ENCODE measurements at regions not wholly inside any gene's neighbourhood (a gene's known extent, or its start where the extent isn't known, plus 50 kb on each side); places are given as distances from the start of the nearest gene placed in this dataset.

DNA sequence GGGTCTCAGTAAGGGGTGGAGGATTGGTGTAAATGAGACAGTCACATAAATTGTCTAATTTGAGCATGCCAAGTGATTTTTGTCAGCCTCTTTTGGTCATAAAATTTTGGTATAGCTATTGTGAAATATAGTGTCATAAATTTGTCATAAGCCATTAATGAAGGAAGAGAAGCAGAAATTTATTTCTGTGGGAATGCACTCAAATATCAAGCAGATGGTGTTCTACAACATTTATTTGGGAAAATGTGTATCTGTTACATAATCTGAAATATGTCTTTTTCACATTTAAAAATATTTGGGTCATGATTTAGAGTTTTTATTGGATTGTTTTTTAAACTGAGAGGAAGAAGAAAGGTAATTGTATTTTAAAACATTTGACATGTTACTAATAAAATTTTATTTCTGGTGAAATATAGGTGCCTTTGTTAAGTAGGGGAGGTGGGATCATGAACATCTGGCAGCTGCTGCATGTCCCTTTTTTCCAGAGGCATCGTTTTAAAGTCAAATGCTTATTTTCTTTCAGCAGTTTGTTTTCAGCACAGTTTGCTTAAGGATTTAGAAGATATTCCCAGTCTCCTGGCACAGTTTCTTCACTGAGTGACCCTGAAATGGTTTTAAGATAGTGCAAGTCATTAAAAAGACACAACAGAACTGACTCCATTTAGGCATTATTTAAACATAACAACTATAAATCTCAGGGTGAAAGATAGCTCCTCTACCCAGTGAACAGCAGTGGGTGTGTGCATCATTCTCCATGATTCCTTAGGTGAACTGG, 371.7 kb downstream of the SNAPC1 start:
- H3K4me1 ChIP-seq (ENCODE audit: insufficient read depth, low read length), result no peaks in the 10 kb centered on the region
- intact Hi-C loops (cut with micrococcal nuclease; ENCODE audit: unreplicated experiment), result no loop called here
- no peaks in the 10 kb centered on the region for H3K79me2 ChIP-seq (ENCODE audit: insufficient read depth, low read length)
- no peaks in the 10 kb centered on the region for H4K20me1 ChIP-seq (ENCODE audit: insufficient read depth, low read length)
- no peaks in the 10 kb centered on the region for H3K36me3 ChIP-seq (replicated peaks in 1 of 2; ENCODE audit: control insufficient read depth in 1 of 2, insufficient read depth in 2 of 2, low read length in 2 of 2)
- in situ Hi-C loops (cut with HindIII; ENCODE audit: extremely low pct_ligation_motif_present, low pct_unique_long_range_greater_than_20kb), result no loop called here
- H3K4me2 ChIP-seq (ENCODE audit: low read depth, low read length), result no peak overlapping the region
- WGBS (ENCODE audit: low lambda C conversion rate), result 0% methylated on average over 1 of the region's 1 CpG
- no peak for ATAC-seq
- H3K27ac ChIP-seq (ENCODE audit: extremely low read length, insufficient read depth, low read length), result no peak overlapping the region
- CTCF ChIA-PET (ENCODE audit: low intra/inter-chr PET ratio, low total read pairs), result no interaction called here
- TF ChIP-seq, protein P1, sequence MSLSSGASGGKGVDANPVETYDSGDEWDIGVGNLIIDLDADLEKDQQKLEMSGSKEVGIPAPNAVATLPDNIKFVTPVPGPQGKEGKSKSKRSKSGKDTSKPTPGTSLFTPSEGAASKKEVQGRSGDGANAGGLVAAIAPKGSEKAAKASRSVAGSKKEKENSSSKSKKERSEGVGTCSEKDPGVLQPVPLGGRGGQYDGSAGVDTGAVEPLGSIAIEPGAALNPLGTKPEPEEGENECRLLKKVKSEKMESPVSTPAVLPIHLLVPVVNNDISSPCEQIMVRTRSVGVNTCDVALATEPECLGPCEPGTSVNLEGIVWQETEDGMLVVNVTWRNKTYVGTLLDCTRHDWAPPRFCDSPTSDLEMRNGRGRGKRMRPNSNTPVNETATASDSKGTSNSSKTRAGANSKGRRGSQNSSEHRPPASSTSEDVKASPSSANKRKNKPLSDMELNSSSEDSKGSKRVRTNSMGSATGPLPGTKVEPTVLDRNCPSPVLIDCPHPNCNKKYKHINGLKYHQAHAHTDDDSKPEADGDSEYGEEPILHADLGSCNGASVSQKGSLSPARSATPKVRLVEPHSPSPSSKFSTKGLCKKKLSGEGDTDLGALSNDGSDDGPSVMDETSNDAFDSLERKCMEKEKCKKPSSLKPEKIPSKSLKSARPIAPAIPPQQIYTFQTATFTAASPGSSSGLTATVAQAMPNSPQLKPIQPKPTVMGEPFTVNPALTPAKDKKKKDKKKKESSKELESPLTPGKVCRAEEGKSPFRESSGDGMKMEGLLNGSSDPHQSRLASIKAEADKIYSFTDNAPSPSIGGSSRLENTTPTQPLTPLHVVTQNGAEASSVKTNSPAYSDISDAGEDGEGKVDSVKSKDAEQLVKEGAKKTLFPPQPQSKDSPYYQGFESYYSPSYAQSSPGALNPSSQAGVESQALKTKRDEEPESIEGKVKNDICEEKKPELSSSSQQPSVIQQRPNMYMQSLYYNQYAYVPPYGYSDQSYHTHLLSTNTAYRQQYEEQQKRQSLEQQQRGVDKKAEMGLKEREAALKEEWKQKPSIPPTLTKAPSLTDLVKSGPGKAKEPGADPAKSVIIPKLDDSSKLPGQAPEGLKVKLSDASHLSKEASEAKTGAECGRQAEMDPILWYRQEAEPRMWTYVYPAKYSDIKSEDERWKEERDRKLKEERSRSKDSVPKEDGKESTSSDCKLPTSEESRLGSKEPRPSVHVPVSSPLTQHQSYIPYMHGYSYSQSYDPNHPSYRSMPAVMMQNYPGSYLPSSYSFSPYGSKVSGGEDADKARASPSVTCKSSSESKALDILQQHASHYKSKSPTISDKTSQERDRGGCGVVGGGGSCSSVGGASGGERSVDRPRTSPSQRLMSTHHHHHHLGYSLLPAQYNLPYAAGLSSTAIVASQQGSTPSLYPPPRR (CRISPR knock-in tag; IDR thresholded peaks at IDR 0.05; ENCODE audit: borderline replicate concordance), result no peak
- TF ChIP-seq AGO1 (IDR thresholded peaks at IDR 0.05; ENCODE audit: low read depth, low read length, poor library complexity, severe bottlenecking), result no peak
- TF ChIP-seq ZNF12 (CRISPR knock-in tag; IDR thresholded peaks at IDR 0.05), result no peak
- TF ChIP-seq AHR (CRISPR knock-in tag; IDR thresholded peaks at IDR 0.05), result no peak
- TF ChIP-seq ZBTB20 (CRISPR knock-in tag; IDR thresholded peaks at IDR 0.05; ENCODE audit: borderline replicate concordance, low read depth), result no peak
- TF ChIP-seq SMC3 (IDR thresholded peaks at IDR 0.05; ENCODE audit: low read length), result no peak
- TF ChIP-seq, protein P2, sequence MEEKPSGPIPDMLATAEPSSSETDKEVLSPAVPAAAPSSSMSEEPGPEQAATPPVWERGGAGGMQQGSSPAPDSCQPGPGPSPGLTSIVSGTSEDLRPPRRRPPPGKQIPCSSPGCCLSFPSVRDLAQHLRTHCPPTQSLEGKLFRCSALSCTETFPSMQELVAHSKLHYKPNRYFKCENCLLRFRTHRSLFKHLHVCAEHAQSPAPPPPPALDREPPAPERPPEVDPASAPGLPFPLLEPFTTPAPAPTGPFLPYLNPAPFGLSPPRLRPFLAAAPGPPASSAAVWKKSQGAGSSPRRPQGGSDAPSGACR (CRISPR knock-in tag; IDR thresholded peaks at IDR 0.05), result no peak
- TF ChIP-seq EHMT2 (IDR thresholded peaks at IDR 0.05; ENCODE audit: borderline replicate concordance, low read depth, low read length), result no peak
- TF ChIP-seq ZNF773 (CRISPR knock-in tag; IDR thresholded peaks at IDR 0.05; ENCODE audit: borderline replicate concordance), result no peak
- no peak for TF ChIP-seq ZNF10 (CRISPR knock-in tag; IDR thresholded peaks at IDR 0.05; ENCODE audit: borderline replicate concordance, low read depth)
- no peak for TF ChIP-seq ERF (CRISPR knock-in tag; IDR thresholded peaks at IDR 0.05)
- no peak for TF ChIP-seq ZNF672 (CRISPR knock-in tag; IDR thresholded peaks at IDR 0.05)
- TF ChIP-seq, protein P3, sequence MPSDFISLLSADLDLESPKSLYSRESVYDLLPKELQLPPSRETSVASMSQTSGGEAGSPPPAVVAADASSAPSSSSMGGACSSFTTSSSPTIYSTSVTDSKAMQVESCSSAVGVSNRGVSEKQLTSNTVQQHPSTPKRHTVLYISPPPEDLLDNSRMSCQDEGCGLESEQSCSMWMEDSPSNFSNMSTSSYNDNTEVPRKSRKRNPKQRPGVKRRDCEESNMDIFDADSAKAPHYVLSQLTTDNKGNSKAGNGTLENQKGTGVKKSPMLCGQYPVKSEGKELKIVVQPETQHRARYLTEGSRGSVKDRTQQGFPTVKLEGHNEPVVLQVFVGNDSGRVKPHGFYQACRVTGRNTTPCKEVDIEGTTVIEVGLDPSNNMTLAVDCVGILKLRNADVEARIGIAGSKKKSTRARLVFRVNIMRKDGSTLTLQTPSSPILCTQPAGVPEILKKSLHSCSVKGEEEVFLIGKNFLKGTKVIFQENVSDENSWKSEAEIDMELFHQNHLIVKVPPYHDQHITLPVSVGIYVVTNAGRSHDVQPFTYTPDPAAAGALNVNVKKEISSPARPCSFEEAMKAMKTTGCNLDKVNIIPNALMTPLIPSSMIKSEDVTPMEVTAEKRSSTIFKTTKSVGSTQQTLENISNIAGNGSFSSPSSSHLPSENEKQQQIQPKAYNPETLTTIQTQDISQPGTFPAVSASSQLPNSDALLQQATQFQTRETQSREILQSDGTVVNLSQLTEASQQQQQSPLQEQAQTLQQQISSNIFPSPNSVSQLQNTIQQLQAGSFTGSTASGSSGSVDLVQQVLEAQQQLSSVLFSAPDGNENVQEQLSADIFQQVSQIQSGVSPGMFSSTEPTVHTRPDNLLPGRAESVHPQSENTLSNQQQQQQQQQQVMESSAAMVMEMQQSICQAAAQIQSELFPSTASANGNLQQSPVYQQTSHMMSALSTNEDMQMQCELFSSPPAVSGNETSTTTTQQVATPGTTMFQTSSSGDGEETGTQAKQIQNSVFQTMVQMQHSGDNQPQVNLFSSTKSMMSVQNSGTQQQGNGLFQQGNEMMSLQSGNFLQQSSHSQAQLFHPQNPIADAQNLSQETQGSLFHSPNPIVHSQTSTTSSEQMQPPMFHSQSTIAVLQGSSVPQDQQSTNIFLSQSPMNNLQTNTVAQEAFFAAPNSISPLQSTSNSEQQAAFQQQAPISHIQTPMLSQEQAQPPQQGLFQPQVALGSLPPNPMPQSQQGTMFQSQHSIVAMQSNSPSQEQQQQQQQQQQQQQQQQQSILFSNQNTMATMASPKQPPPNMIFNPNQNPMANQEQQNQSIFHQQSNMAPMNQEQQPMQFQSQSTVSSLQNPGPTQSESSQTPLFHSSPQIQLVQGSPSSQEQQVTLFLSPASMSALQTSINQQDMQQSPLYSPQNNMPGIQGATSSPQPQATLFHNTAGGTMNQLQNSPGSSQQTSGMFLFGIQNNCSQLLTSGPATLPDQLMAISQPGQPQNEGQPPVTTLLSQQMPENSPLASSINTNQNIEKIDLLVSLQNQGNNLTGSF (CRISPR knock-in tag; IDR thresholded peaks at IDR 0.05), result no peak
- TF ChIP-seq SMYD3 (CRISPR knock-in tag; IDR thresholded peaks at IDR 0.05), result no peak
- no peak overlapping the region for H2AFZ ChIP-seq (ENCODE audit: low read length)
- BruUV-seq (replicated peaks), result no TSS peak
- POLR2A ChIA-PET, result interaction anchor here (0.6 kb wide), 1 partner anchor 78 kb away, joined by 3 read pairs; no protein-coding TSS in a partner anchor
- no peak for DNase-seq (ENCODE audit: low spot score)
- no peak overlapping the region for H3K4me3 ChIP-seq (replicated peaks in 1 of 3; ENCODE audit: insufficient read depth in 1 of 3, low read depth in 2 of 3, low read length in 3 of 3)
- H3K9me3 ChIP-seq (ENCODE audit: low read length), result no peaks in the 10 kb centered on the region
- no peak for FAIRE-seq
- no peak overlapping the region for H3K9ac ChIP-seq (ENCODE audit: insufficient read depth, low read depth, low read length)
- H3K27me3 ChIP-seq (ENCODE audit: control insufficient read depth in 1 of 2, insufficient read depth in 2 of 2, low read length in 2 of 2), result no peaks in the 10 kb centered on the region

All from HepG2 (cell line).